ENCODE measurements at regions not wholly inside any gene's neighbourhood (a gene's known extent, or its start where the extent isn't known, plus 50 kb on each side); places are given as distances from the start of the nearest gene placed in this dataset.
"Not testable (repeated sequence)": the region's sequence is repeated elsewhere in the genome, so short reads cannot be mapped to it uniquely, and the experiment has no call there.

GRCh38 chr9:40108465-40108864, 753.0 kb downstream of the SPATA31A1 start:
- not testable (repeated sequence) for H2AFZ ChIP-seq (ENCODE audit: insufficient read depth, low read depth, low read length, poor library complexity, severe bottlenecking)
- no CpG with 5 or more reads among the region's 30 CpGs for WGBS (ENCODE audit: insufficient coverage)

GRCh38 chr9:40110751-40111150, 755.3 kb downstream of the SPATA31A1 start:
- H3K4me1 ChIP-seq (ENCODE audit: control insufficient read depth in 2 of 2, insufficient read depth in 2 of 2, low read length in 2 of 2); H2AFZ ChIP-seq (ENCODE audit: insufficient read depth, low read depth, low read length, poor library complexity, severe bottlenecking); H3K4me3 ChIP-seq (ENCODE audit: control extremely low read depth in 1 of 5, extremely low read depth in 1 of 5, insufficient read depth in 1 of 5, low read depth in 2 of 5, low read length in 4 of 5); H3K27ac ChIP-seq (ENCODE audit: low read length in 2 of 2); H3K27me3 Mint-ChIP-seq; POLR2A ChIA-PET; H3K27me3 ChIP-seq (replicated peaks in 1 of 4; ENCODE audit: control extremely low read depth in 1 of 4, control insufficient read depth in 3 of 4, insufficient read depth in 4 of 4, low read length in 3 of 4); H3K79me2 ChIP-seq (ENCODE audit: control insufficient read depth, insufficient read depth, low read length); intact Hi-C loops (cut with micrococcal nuclease); H3K27ac Mint-ChIP-seq; H3K4me2 ChIP-seq (replicated peaks; ENCODE audit: low read depth, low read length, poor library complexity, severe bottlenecking); H3K9ac ChIP-seq (ENCODE audit: low read length); ATAC-seq (ENCODE audit: low read depth); H4K20me1 ChIP-seq (ENCODE audit: control insufficient read depth, insufficient read depth, low read length, poor library complexity, severe bottlenecking); H3K4me3 Mint-ChIP-seq; H3K36me3 ChIP-seq (replicated peaks in 1 of 2; ENCODE audit: control extremely low read depth in 1 of 2, control insufficient read depth in 1 of 2, extremely low read depth in 1 of 2, insufficient read depth in 2 of 2, low read length in 1 of 2); H3K9me3 ChIP-seq (ENCODE audit: control extremely low read depth in 1 of 3, control insufficient read depth in 2 of 3, insufficient read depth in 1 of 3, low read length in 2 of 3); CTCF ChIA-PET; H3K9me3 Mint-ChIP-seq (ENCODE audit: insufficient read depth); DNase-seq; H3K4me1 Mint-ChIP-seq: not testable (repeated sequence)
- WGBS (ENCODE audit: insufficient coverage): no CpG with 5 or more reads among the region's 18 CpGs

More at GRCh38 chr9:40108465-40108864, 753.0 kb downstream of the SPATA31A1 start:
- H3K27me3 Mint-ChIP-seq; H3K9me3 ChIP-seq (ENCODE audit: control extremely low read depth in 1 of 3, control insufficient read depth in 2 of 3, insufficient read depth in 1 of 3, low read length in 2 of 3); H3K4me2 ChIP-seq (replicated peaks; ENCODE audit: low read depth, low read length, poor library complexity, severe bottlenecking); H3K36me3 ChIP-seq (replicated peaks in 1 of 2; ENCODE audit: control extremely low read depth in 1 of 2, control insufficient read depth in 1 of 2, extremely low read depth in 1 of 2, insufficient read depth in 2 of 2, low read length in 1 of 2); H3K27ac Mint-ChIP-seq; POLR2A ChIA-PET; H3K9me3 Mint-ChIP-seq (ENCODE audit: insufficient read depth); H3K4me1 Mint-ChIP-seq; H3K9ac ChIP-seq (ENCODE audit: low read length); DNase-seq; H3K79me2 ChIP-seq (ENCODE audit: control insufficient read depth, insufficient read depth, low read length); intact Hi-C loops (cut with micrococcal nuclease); H3K4me3 Mint-ChIP-seq; CTCF ChIA-PET; H3K4me1 ChIP-seq (ENCODE audit: control insufficient read depth in 2 of 2, insufficient read depth in 2 of 2, low read length in 2 of 2); H4K20me1 ChIP-seq (ENCODE audit: control insufficient read depth, insufficient read depth, low read length, poor library complexity, severe bottlenecking); H3K27me3 ChIP-seq (replicated peaks in 1 of 4; ENCODE audit: control extremely low read depth in 1 of 4, control insufficient read depth in 3 of 4, insufficient read depth in 4 of 4, low read length in 3 of 4); H3K27ac ChIP-seq (ENCODE audit: low read length in 2 of 2); H3K4me3 ChIP-seq (ENCODE audit: control extremely low read depth in 1 of 5, extremely low read depth in 1 of 5, insufficient read depth in 1 of 5, low read depth in 2 of 5, low read length in 4 of 5): not testable (repeated sequence)
- peak; percentile 24 for ATAC-seq (ENCODE audit: low read depth)

GRCh38 chr9:40111571-40111970, 756.1 kb downstream of the SPATA31A1 start:
- H4K20me1 ChIP-seq (ENCODE audit: control insufficient read depth, insufficient read depth, low read length, poor library complexity, severe bottlenecking); H3K27ac Mint-ChIP-seq; CTCF ChIA-PET; H3K4me2 ChIP-seq (replicated peaks; ENCODE audit: low read depth, low read length, poor library complexity, severe bottlenecking); POLR2A ChIA-PET; H3K27ac ChIP-seq (ENCODE audit: low read length in 2 of 2); H3K9me3 ChIP-seq (ENCODE audit: control extremely low read depth in 1 of 3, control insufficient read depth in 2 of 3, insufficient read depth in 1 of 3, low read length in 2 of 3); intact Hi-C loops (cut with micrococcal nuclease); H3K4me3 Mint-ChIP-seq; H3K27me3 Mint-ChIP-seq; ATAC-seq (ENCODE audit: low read depth); H3K36me3 ChIP-seq (replicated peaks in 1 of 2; ENCODE audit: control extremely low read depth in 1 of 2, control insufficient read depth in 1 of 2, extremely low read depth in 1 of 2, insufficient read depth in 2 of 2, low read length in 1 of 2); H3K4me1 Mint-ChIP-seq; H3K4me1 ChIP-seq (ENCODE audit: control insufficient read depth in 2 of 2, insufficient read depth in 2 of 2, low read length in 2 of 2); H3K9me3 Mint-ChIP-seq (ENCODE audit: insufficient read depth); H3K79me2 ChIP-seq (ENCODE audit: control insufficient read depth, insufficient read depth, low read length); H2AFZ ChIP-seq (ENCODE audit: insufficient read depth, low read depth, low read length, poor library complexity, severe bottlenecking); H3K4me3 ChIP-seq (ENCODE audit: control extremely low read depth in 1 of 5, extremely low read depth in 1 of 5, insufficient read depth in 1 of 5, low read depth in 2 of 5, low read length in 4 of 5); H3K9ac ChIP-seq (ENCODE audit: low read length); DNase-seq; H3K27me3 ChIP-seq (replicated peaks in 1 of 4; ENCODE audit: control extremely low read depth in 1 of 4, control insufficient read depth in 3 of 4, insufficient read depth in 4 of 4, low read length in 3 of 4): not testable (repeated sequence)
- no CpG with 5 or more reads among the region's 27 CpGs for WGBS (ENCODE audit: insufficient coverage)

GRCh38 chr9:40130598-40130997, 775.1 kb downstream of the SPATA31A1 start:
- H4K20me1 ChIP-seq (ENCODE audit: control insufficient read depth, insufficient read depth, low read length, poor library complexity, severe bottlenecking); H3K36me3 ChIP-seq (replicated peaks in 1 of 2; ENCODE audit: control extremely low read depth in 1 of 2, control insufficient read depth in 1 of 2, extremely low read depth in 1 of 2, insufficient read depth in 2 of 2, low read length in 1 of 2); H3K4me3 ChIP-seq (ENCODE audit: control extremely low read depth in 1 of 5, extremely low read depth in 1 of 5, insufficient read depth in 1 of 5, low read depth in 2 of 5, low read length in 4 of 5); ATAC-seq (ENCODE audit: low read depth); H3K27ac Mint-ChIP-seq; CTCF ChIA-PET; H3K4me3 Mint-ChIP-seq; H3K4me1 Mint-ChIP-seq; intact Hi-C loops (cut with micrococcal nuclease); H3K27me3 ChIP-seq (replicated peaks in 1 of 4; ENCODE audit: control extremely low read depth in 1 of 4, control insufficient read depth in 3 of 4, insufficient read depth in 4 of 4, low read length in 3 of 4); H3K79me2 ChIP-seq (ENCODE audit: control insufficient read depth, insufficient read depth, low read length); H2AFZ ChIP-seq (ENCODE audit: insufficient read depth, low read depth, low read length, poor library complexity, severe bottlenecking); H3K9me3 Mint-ChIP-seq (ENCODE audit: insufficient read depth); H3K27ac ChIP-seq (ENCODE audit: low read length in 2 of 2); H3K9ac ChIP-seq (ENCODE audit: low read length); DNase-seq; POLR2A ChIA-PET; H3K4me1 ChIP-seq (ENCODE audit: control insufficient read depth in 2 of 2, insufficient read depth in 2 of 2, low read length in 2 of 2); H3K9me3 ChIP-seq (ENCODE audit: control extremely low read depth in 1 of 3, control insufficient read depth in 2 of 3, insufficient read depth in 1 of 3, low read length in 2 of 3); H3K27me3 Mint-ChIP-seq; H3K4me2 ChIP-seq (replicated peaks; ENCODE audit: low read depth, low read length, poor library complexity, severe bottlenecking): not testable (repeated sequence)
- no CpG with 5 or more reads among the region's 1 CpG for WGBS (ENCODE audit: insufficient coverage)

All from B cell (primary cell).